Fibroblast of pulmonary artery (primary cell): ENCODE measurements at regions not wholly inside any gene's neighbourhood (a gene's known extent, or its start where the extent isn't known, plus 50 kb on each side); places are given as distances from the start of the nearest gene placed in this dataset.
"Not testable (repeated sequence)": the region's sequence is repeated elsewhere in the genome, so short reads cannot be mapped to it uniquely, and the experiment has no call there.

Experiments used
- DNase-seq: peaks from one replicate; pipeline ENCODE4 v3.0.0-alpha.2; 2010; ENCODE audit warnings: low read depth
- H3K4me3 ChIP-seq: replicated peaks from 2 replicates; pipeline ENCODE4 v1.5.1; 2011; ENCODE audit warnings: low read depth, mild to moderate bottlenecking, control low read depth, low read length, moderate library complexity
- TF ChIP-seq, protein P1 (sequence below): IDR thresholded peaks from 2 replicates; pipeline ENCODE4 v1.5.1; 2011; ENCODE audit warnings: mild to moderate bottlenecking, control low read depth, low read length, inconsistent platforms; ENCODE audit errors: missing control alignments

- DNase-seq = no peak
- TF ChIP-seq, protein P1, sequence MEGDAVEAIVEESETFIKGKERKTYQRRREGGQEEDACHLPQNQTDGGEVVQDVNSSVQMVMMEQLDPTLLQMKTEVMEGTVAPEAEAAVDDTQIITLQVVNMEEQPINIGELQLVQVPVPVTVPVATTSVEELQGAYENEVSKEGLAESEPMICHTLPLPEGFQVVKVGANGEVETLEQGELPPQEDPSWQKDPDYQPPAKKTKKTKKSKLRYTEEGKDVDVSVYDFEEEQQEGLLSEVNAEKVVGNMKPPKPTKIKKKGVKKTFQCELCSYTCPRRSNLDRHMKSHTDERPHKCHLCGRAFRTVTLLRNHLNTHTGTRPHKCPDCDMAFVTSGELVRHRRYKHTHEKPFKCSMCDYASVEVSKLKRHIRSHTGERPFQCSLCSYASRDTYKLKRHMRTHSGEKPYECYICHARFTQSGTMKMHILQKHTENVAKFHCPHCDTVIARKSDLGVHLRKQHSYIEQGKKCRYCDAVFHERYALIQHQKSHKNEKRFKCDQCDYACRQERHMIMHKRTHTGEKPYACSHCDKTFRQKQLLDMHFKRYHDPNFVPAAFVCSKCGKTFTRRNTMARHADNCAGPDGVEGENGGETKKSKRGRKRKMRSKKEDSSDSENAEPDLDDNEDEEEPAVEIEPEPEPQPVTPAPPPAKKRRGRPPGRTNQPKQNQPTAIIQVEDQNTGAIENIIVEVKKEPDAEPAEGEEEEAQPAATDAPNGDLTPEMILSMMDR = no peak
- H3K4me3 ChIP-seq = no peak overlapping the region
Observed at GRCh38 chrX:1749499-1749898, 134.6 kb downstream of the ASMT start.

- TF ChIP-seq, protein P1 = no peak
- H3K4me3 ChIP-seq = no peak overlapping the region
- DNase-seq = no peak
Observed at GRCh38 chrX:1750267-1750666, 135.4 kb downstream of the ASMT start.

DNA sequence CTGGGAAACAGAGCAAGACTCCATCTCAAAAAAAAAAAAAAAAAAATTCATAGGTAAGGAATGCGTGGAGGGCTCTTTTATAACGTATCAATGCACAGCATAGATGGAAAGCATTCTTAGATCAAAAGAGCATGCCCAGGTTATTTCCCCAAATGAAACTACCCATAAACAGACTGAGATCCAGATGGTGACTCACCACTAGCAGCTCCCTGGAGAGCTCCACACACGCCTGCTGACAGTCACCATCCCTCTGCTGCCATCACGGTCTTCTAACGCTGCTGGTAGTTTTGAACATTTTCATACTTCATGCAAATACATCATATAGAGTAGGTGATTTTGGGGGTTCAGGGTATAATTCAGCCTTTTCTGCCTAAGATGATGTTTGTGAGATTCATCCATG lies 136.9 kb downstream of the ASMT start:
- H3K4me3 ChIP-seq = no peak overlapping the region
- TF ChIP-seq, protein P1 = no peak
- no peak for DNase-seq

- not testable (repeated sequence) for DNase-seq, H3K4me3 ChIP-seq
Observed at GRCh38 chrX:1752799-1753198, 137.9 kb downstream of the ASMT start.

DNA sequence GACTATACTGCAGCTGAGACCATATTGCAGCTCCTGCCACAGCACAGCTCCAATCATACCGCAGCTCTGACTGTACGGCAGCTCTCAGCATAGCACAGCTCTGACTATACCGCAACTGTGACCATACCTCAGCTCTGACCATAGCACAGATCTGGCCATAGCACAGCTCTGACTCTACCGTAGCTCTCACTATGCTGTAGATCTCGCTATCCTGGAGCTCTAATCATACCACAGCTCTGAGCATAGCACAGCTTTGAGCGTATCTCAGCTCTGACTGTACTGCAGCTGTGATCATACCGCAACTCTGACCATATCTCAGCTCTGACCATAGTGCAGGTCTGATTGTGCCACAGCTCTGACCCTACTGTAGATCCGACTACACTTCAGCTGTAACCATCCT lies 139.2 kb downstream of the ASMT start:
- TF ChIP-seq, protein P1 = no peak
- DNase-seq = no peak

GRCh38 chrX:1763294-1763693 lies 148.4 kb downstream of the ASMT start:
- no peak overlapping the region for H3K4me3 ChIP-seq
- TF ChIP-seq, protein P1 = no peak

More for the DNA sequence above, 139.2 kb downstream of the ASMT start:
- H3K4me3 ChIP-seq = no peak overlapping the region

DNA sequence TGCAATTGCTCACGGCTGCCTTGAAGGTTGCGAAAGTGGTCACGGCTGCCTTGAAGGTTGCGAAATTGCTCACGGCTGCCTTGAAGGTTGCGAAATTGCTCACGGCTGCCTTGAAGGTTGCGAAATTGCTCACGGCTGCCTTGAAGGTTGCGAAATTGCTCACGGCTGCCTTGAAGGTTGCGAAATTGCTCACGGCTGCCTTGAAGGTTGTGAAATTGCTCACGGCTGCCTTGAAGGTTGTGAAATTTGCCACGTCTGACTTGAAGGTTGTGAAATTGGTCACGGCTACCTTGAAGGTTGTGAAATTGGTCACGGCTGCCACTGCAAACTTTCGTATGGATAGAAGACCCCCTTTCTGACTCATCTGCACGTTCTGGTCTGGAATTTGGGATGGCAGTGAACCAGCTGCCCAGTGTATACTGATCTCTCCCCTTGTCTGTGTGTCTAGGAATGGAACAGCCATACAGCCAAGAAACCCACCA lies 150.1 kb downstream of the ASMT start:
- H3K4me3 ChIP-seq, DNase-seq: not testable (repeated sequence)

More at GRCh38 chrX:1763294-1763693, 148.4 kb downstream of the ASMT start:
- no peak for DNase-seq

GRCh38 chrX:1767026-1767425 lies 152.2 kb downstream of the ASMT start:
- DNase-seq = no peak
- no peak overlapping the region for H3K4me3 ChIP-seq
- TF ChIP-seq, protein P1 = no peak
